ENCODE measurements at regions not wholly inside any gene's neighbourhood (a gene's known extent, or its start where the extent isn't known, plus 50 kb on each side); places are given as distances from the start of the nearest gene placed in this dataset.

GRCh38 chr9:26176628-26177027, 498.4 kb upstream of the TUSC1 start:
- no peaks in the 10 kb centered on the region for H3K9me3 ChIP-seq
- 73 to 82% methylated on average over 1 of the region's 1 CpG for WGBS, 2 donors
- H3K36me3 ChIP-seq: no peaks in the 10 kb centered on the region
- H3K4me3 ChIP-seq: no peak overlapping the region
- FAIRE-seq: no peak
- DNase-seq: no peak
- ATAC-seq: no peak
- H3K27me3 ChIP-seq: no peaks in the 10 kb centered on the region
- H3K4me1 ChIP-seq: no peaks in the 10 kb centered on the region
- H3K27ac ChIP-seq: no peak overlapping the region
- intact Hi-C loops (cut with DNase I): no loop called here
- no peak for TF ChIP-seq CTCF (IDR thresholded peaks at IDR 0.05)

- FAIRE-seq: no peak
- no peak overlapping the region for H3K27ac ChIP-seq
Measured at GRCh38 chr9:26175264-26175663, 497.0 kb upstream of the TUSC1 start.

GRCh38 chr9:26172301-26172700, 494.1 kb upstream of the TUSC1 start:
- ATAC-seq (no peak), FAIRE-seq (no peak), DNase-seq (no peak)
- no peaks in the 10 kb centered on the region for H3K27me3 ChIP-seq
- WGBS, 2 donors: 50 to 59% methylated on average over 2 of the region's 2 CpGs
- no peaks in the 10 kb centered on the region for H3K36me3 ChIP-seq
- no peak for TF ChIP-seq CTCF (IDR thresholded peaks at IDR 0.05)
- no peaks in the 10 kb centered on the region for H3K4me1 ChIP-seq
- no peaks in the 10 kb centered on the region for H3K9me3 ChIP-seq
- no peak overlapping the region for H3K27ac ChIP-seq
- intact Hi-C loops (cut with DNase I): no loop called here
- no peak overlapping the region for H3K4me3 ChIP-seq

More at GRCh38 chr9:26175264-26175663, 497.0 kb upstream of the TUSC1 start:
- H3K36me3 ChIP-seq: no peaks in the 10 kb centered on the region
- no peak for TF ChIP-seq CTCF (IDR thresholded peaks at IDR 0.05)
- no peaks in the 10 kb centered on the region for H3K9me3 ChIP-seq
- H3K4me3 ChIP-seq: no peak overlapping the region
- intact Hi-C loops (cut with DNase I): no loop called here
- ATAC-seq (no peak), DNase-seq (no peak)
- H3K27me3 ChIP-seq: no peaks in the 10 kb centered on the region
- 84 to 96% methylated on average over 1 of the region's 1 CpG for WGBS, 2 donors
- no peaks in the 10 kb centered on the region for H3K4me1 ChIP-seq

GRCh38 chr9:26171691-26172090, 493.4 kb upstream of the TUSC1 start:
- no peak overlapping the region for H3K4me3 ChIP-seq
- 9 to 24% methylated on average over 2 of the region's 2 CpGs for WGBS, 2 donors
- FAIRE-seq: no peak

GRCh38 chr9:26170190-26170589, 491.9 kb upstream of the TUSC1 start:
- no peak for DNase-seq
- ATAC-seq: no peak
- no peak for TF ChIP-seq CTCF (IDR thresholded peaks at IDR 0.05)
- WGBS, 2 donors: 29 to 42% methylated on average over 3 of the region's 3 CpGs
- Histone ChIP-seq H3K4me3 (no peak overlapping the region), H3K27ac (no peak overlapping the region), H3K9me3 (no peaks in the 10 kb centered on the region), H3K36me3 (no peaks in the 10 kb centered on the region), H3K27me3 (no peaks in the 10 kb centered on the region), H3K4me1 (no peaks in the 10 kb centered on the region)
- intact Hi-C loops (cut with DNase I): no loop called here
- no peak for FAIRE-seq

More at GRCh38 chr9:26171691-26172090, 493.4 kb upstream of the TUSC1 start:
- TF ChIP-seq CTCF (IDR thresholded peaks at IDR 0.05): no peak
- Histone ChIP-seq H3K4me1 (no peaks in the 10 kb centered on the region), H3K27ac (no peak overlapping the region), H3K27me3 (no peaks in the 10 kb centered on the region), H3K36me3 (no peaks in the 10 kb centered on the region), H3K9me3 (no peaks in the 10 kb centered on the region)
- intact Hi-C loops (cut with DNase I): no loop called here
- DNase-seq: no peak
- ATAC-seq: no peak

Measured in pancreas (tissue), 10 donors.